DOHH2 (cell line): ENCODE measurements at regions not wholly inside any gene's neighbourhood (a gene's known extent, or its start where the extent isn't known, plus 50 kb on each side); places are given as distances from the start of the nearest gene placed in this dataset.

Source experiments
- H3F3A ChIP-seq: fragments of 200-600 bp; sonication (generic), shearing (Covaris generic); 2 replicates; pipeline ENCODE4 v1.6.0; 2016; ENCODE audit warnings: antibody characterized with exemption, mild to moderate bottlenecking; ENCODE audit not compliant: control insufficient read depth, insufficient read depth
- H3K27ac ChIP-seq: fragments of 200-600 bp; sonication (generic); 2 replicates; pipeline ENCODE4 v1.5.1; 2014; ENCODE audit warnings: low read depth, mild to moderate bottlenecking, low read length, moderate library complexity
- H3K27me3 ChIP-seq: fragments of 200-600 bp; sonication (generic); 2 replicates; pipeline ENCODE4 v1.6.1; 2014; ENCODE audit warnings: mild to moderate bottlenecking, low read length, mixed read lengths; ENCODE audit not compliant: control insufficient read depth
- H3K36me3 ChIP-seq: fragments of 200-600 bp; sonication (generic); 2 replicates; pipeline ENCODE4 v1.6.1; 2014; ENCODE audit warnings: mild to moderate bottlenecking, low read length, moderate library complexity, mixed read lengths; ENCODE audit not compliant: control insufficient read depth
- H3K4me1 ChIP-seq: fragments of 200-600 bp; sonication (generic); 2 replicates; pipeline ENCODE4 v1.6.1; 2014; ENCODE audit warnings: mild to moderate bottlenecking, low read length, mixed read lengths; ENCODE audit not compliant: control insufficient read depth
- H3K4me2 ChIP-seq: fragments of 200-600 bp; sonication (generic); 2 replicates; pipeline ENCODE4 v1.6.0; 2014; ENCODE audit warnings: mild to moderate bottlenecking, low read length, moderate library complexity
- H3K4me3 ChIP-seq: fragments of 200-600 bp; sonication (generic); 2 replicates; pipeline ENCODE4 v1.5.1; 2014; ENCODE audit warnings: mild to moderate bottlenecking, low read length, mixed read lengths
- H3K79me2 ChIP-seq: fragments of 200-600 bp; sonication (generic); 2 replicates; pipeline ENCODE4 v1.6.1; 2014; ENCODE audit warnings: mild to moderate bottlenecking, low read length, mixed read lengths; ENCODE audit not compliant: control insufficient read depth
- H3K9me2 ChIP-seq: fragments of 200-600 bp; sonication (generic); replicated peaks from 2 replicates; pipeline ENCODE4 v1.6.1; 2014; ENCODE audit warnings: mild to moderate bottlenecking, low read length, mixed read lengths; ENCODE audit not compliant: control insufficient read depth
- H3K9me3 ChIP-seq: fragments of 200-600 bp; sonication (generic); 2 replicates; pipeline ENCODE4 v1.6.1; 2014; ENCODE audit warnings: antibody characterized with exemption, low read length, mixed read lengths; ENCODE audit not compliant: control insufficient read depth, insufficient read depth
- H4K20me1 ChIP-seq: fragments of 200-600 bp; sonication (generic); 2 replicates; pipeline ENCODE4 v1.6.0; 2014; ENCODE audit warnings: low read depth, mild to moderate bottlenecking, antibody characterized with exemption, low read length, moderate library complexity; ENCODE audit not compliant: control insufficient read depth, insufficient read depth
- EZH2phosphoT487 ChIP-seq: fragments of 200-600 bp; sonication (generic); IDR thresholded peaks from 2 replicates; pipeline ENCODE4 v1.6.1; 2017; ENCODE audit warnings: borderline replicate concordance, mild to moderate bottlenecking, antibody characterized with exemption, low read length, moderate library complexity, mixed read lengths
- TF ChIP-seq, protein P1 (sequence below): fragments of 200-600 bp; sonication (generic); IDR thresholded peaks from one replicate; pipeline ENCODE4 v1.5.1; 2014; ENCODE audit warnings: antibody characterized with exemption, mild to moderate bottlenecking, low read depth, low read length; ENCODE audit not compliant: poor library complexity, severe bottlenecking

DNA sequence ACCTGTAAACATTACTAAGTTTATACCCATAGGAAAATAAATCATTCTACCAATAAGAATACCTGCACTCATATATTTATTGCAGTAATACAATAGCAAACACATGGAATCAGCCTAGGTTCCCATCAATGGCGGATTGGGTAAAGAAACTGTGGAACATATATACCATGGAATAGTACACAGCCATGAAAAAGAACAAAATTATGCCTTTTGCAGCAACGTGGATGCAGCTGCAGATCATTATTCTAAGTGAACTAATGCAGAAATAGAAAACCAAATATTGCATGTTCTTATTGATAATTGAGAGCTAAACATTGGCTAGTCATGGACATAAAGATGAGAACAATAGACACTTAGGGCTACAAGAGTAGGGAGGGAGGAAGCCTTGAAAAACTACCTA is 667.4 kb upstream of the WWC1 start:
- Histone ChIP-seq H3F3A (no peaks in the 10 kb centered on the region), H3K36me3 (no peaks in the 10 kb centered on the region), H3K4me2 (no peak overlapping the region), H3K4me3 (no peak overlapping the region), H3K9me3 (peaks cover 4% of the 10 kb centered on the region; the same call in 1 of the 2 replicates), H3K79me2 (no peaks in the 10 kb centered on the region), H4K20me1 (no peaks in the 10 kb centered on the region), H3K9me2 (no peaks in the 10 kb centered on the region), H3K4me1 (no peaks in the 10 kb centered on the region), H3K27ac (no peak overlapping the region), H3K27me3 (no peaks in the 10 kb centered on the region)
- TF ChIP-seq, protein P1, sequence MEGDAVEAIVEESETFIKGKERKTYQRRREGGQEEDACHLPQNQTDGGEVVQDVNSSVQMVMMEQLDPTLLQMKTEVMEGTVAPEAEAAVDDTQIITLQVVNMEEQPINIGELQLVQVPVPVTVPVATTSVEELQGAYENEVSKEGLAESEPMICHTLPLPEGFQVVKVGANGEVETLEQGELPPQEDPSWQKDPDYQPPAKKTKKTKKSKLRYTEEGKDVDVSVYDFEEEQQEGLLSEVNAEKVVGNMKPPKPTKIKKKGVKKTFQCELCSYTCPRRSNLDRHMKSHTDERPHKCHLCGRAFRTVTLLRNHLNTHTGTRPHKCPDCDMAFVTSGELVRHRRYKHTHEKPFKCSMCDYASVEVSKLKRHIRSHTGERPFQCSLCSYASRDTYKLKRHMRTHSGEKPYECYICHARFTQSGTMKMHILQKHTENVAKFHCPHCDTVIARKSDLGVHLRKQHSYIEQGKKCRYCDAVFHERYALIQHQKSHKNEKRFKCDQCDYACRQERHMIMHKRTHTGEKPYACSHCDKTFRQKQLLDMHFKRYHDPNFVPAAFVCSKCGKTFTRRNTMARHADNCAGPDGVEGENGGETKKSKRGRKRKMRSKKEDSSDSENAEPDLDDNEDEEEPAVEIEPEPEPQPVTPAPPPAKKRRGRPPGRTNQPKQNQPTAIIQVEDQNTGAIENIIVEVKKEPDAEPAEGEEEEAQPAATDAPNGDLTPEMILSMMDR: no peak
- TF ChIP-seq EZH2phosphoT487: no peak

DNA sequence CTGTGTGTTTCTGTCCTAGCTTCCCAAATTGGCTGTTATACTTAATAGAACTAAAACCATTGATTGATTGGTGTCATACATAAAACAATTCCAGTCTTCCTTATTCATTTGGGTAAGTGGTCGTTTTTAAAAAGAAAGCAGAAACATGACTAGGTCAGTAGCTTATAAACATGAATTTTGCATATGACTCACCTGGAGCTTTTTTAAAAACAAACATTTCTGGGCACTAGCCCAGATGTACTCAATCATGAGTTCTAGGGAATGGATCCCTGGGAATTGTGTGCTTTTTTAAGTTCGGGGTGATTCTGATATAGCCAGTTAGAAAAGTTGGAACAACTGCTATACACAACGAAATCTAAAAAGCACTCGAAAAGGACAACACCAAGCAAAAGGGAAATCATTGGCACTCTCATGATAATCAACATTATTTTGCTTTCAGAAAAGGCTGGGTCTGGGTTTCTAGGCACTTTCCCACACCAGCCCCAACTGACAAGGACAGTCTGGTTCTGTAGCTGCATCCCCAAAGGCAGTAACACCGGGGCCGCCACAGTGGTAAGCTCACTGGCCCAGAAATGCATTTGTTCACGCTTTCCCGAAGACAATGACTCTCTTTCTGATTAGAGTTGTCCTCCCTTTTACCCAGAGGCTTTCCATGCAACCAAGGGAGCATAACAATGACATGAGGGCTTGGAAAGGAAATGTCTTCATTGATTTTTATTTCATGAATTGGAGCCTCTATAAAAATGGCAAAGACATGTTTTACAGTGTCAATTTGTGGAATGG is 664.9 kb upstream of the WWC1 start:
- Histone ChIP-seq H3K4me2 (no peak overlapping the region), H3K9me2 (no peaks in the 10 kb centered on the region), H3K4me3 (no peak overlapping the region), H3F3A (no peaks in the 10 kb centered on the region), H3K36me3 (no peaks in the 10 kb centered on the region), H3K4me1 (no peaks in the 10 kb centered on the region), H3K27ac (no peak overlapping the region), H3K9me3 (peaks cover 4% of the 10 kb centered on the region; the same call in 1 of the 2 replicates), H3K79me2 (no peaks in the 10 kb centered on the region), H3K27me3 (no peaks in the 10 kb centered on the region), H4K20me1 (no peaks in the 10 kb centered on the region)
- no peak for TF ChIP-seq EZH2phosphoT487
- TF ChIP-seq, protein P1: no peak

DNA sequence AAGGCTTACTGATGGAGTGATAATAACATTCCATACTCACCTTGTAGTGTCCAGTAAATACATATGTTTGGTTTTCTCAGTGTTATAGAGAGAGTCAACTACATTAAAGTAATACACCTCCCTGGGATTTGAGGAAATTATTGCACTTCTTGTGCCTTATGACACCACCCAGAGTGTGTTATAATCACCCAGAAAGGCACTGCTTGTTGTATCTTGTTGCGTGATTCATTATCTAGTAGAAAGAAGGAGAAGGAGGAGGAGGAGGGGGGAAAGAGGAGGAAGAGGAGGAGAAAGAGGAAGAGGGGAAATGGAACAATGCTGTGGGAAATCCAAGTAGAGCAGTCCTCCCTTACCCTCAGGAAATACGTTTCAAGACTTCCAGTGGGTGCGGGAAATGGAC is 661.8 kb upstream of the WWC1 start:
- Histone ChIP-seq H3K36me3 (no peaks in the 10 kb centered on the region), H3K4me3 (no peak overlapping the region), H3K27me3 (no peaks in the 10 kb centered on the region), H4K20me1 (no peaks in the 10 kb centered on the region), H3K9me3 (no peaks in the 10 kb centered on the region), H3K4me2 (no peak overlapping the region), H3K79me2 (no peaks in the 10 kb centered on the region), H3K9me2 (no peaks in the 10 kb centered on the region), H3F3A (no peaks in the 10 kb centered on the region), H3K27ac (no peak overlapping the region), H3K4me1 (no peaks in the 10 kb centered on the region)
- TF ChIP-seq EZH2phosphoT487: no peak
- TF ChIP-seq, protein P1: no peak
